T-cell (primary cell): ENCODE measurements at regions not wholly inside any gene's neighbourhood (a gene's known extent, or its start where the extent isn't known, plus 50 kb on each side); places are given as distances from the start of the nearest gene placed in this dataset.

Experiments
- ATAC-seq, 4 experiments: fragments of 200-7000 bp in 3 of 4; fragments of 150-1000 bp in 1 of 4; cut with Tn5 transposase; replicated peaks in 1 of 4; 1 replicate in 3 of 4; 2 replicates in 1 of 4; pipeline ENCODE4 v1.10.0; 2021; ENCODE audit warnings: moderate library complexity in 3 of 4, mild to moderate bottlenecking in 2 of 4, moderate number of reproducible peaks in 1 of 4
- CTCF ChIA-PET, 2 donors: fragments of 300-600 bp; sonication (Branson Sonifier 250); formaldehyde crosslinking; loops; one replicate each; lab custom pipeline; 2022; ENCODE audit warnings: antibody characterized with exemption in 2 of 2; lab: Charles Lee
- POLR2A ChIA-PET, 2 donors: fragments of 300-600 bp; sonication (Branson Sonifier 250); formaldehyde crosslinking; loops; one replicate each; lab custom pipeline; 2022; ENCODE audit warnings: antibody characterized with exemption in 2 of 2; lab: Charles Lee
- DNase-seq, 35 experiments: peaks; one replicate each; pipeline versions ENCODE4 v3.0.0 to v3.0.0-alpha.2; 2013 to 2023
- H3K27ac ChIP-seq: one replicate; pipeline ENCODE4 v1.5.1; 2013; ENCODE audit warnings: low read length
- H3K27me3 ChIP-seq, 2 experiments: replicated peaks in 1 of 2; 1 replicate in 1 of 2; 2 replicates in 1 of 2; pipeline versions ENCODE4 v1.6.1 to v1.7.0; 2013; ENCODE audit warnings: low read length in 1 of 2, mixed read lengths in 1 of 2; ENCODE audit not compliant: control insufficient read depth in 2 of 2, insufficient read depth in 2 of 2; ENCODE audit errors: extremely low read depth in 1 of 2
- H3K36me3 ChIP-seq, 2 donors: 1 replicate in 1 of 2; 2 replicates in 1 of 2; pipeline versions ENCODE4 v1.6.1 to v1.7.0; 2013; ENCODE audit warnings: low read length in 1 of 2; ENCODE audit not compliant: control insufficient read depth in 2 of 2, insufficient read depth in 1 of 2; ENCODE audit errors: extremely low read depth in 1 of 2
- H3K4me1 ChIP-seq, 2 experiments: 1 replicate in 1 of 2; 2 replicates in 1 of 2; pipeline versions ENCODE4 v1.6.1 to v1.7.0; 2013; ENCODE audit warnings: low read length in 2 of 2, mixed read lengths in 1 of 2; ENCODE audit not compliant: insufficient read depth in 2 of 2, control insufficient read depth in 1 of 2; ENCODE audit errors: extremely low read depth in 1 of 2
- H3K4me3 ChIP-seq, 2 donors: 1 replicate in 1 of 2; 2 replicates in 1 of 2; pipeline versions ENCODE4 v1.5.1 to v1.7.0; 2013; ENCODE audit warnings: mild to moderate bottlenecking in 2 of 2, low read length in 1 of 2, moderate library complexity in 1 of 2; ENCODE audit not compliant: control insufficient read depth in 1 of 2; ENCODE audit errors: extremely low read depth in 1 of 2
- H3K9me3 ChIP-seq: 2 replicates; pipeline ENCODE4 v1.7.0; 2013
- H3K27ac Mint-ChIP-seq, 2 donors: one replicate each; pipeline ENCODE4 v1.8.0; 2020 to 2021; ENCODE audit warnings: mild to moderate bottlenecking in 2 of 2, mixed read lengths in 2 of 2
- H3K27me3 Mint-ChIP-seq, 2 donors: one replicate each; pipeline ENCODE4 v1.8.0; 2021 to 2022; ENCODE audit warnings: mixed read lengths in 2 of 2
- H3K36me3 Mint-ChIP-seq: one replicate; pipeline ENCODE4 v1.8.0; 2021; ENCODE audit warnings: mixed read lengths
- H3K4me1 Mint-ChIP-seq, 3 donors: one replicate each; pipeline ENCODE4 v1.8.0; 2020 to 2022; ENCODE audit warnings: mixed read lengths in 3 of 3, mild to moderate bottlenecking in 1 of 3
- H3K4me3 Mint-ChIP-seq, 3 donors: one replicate each; pipeline ENCODE4 v1.8.0; 2020 to 2022; ENCODE audit warnings: mild to moderate bottlenecking in 3 of 3, mixed read lengths in 3 of 3, moderate library complexity in 3 of 3
- H3K9me3 Mint-ChIP-seq, 3 donors: one replicate each; pipeline ENCODE4 v1.8.0; 2020 to 2022; ENCODE audit warnings: mixed read lengths in 3 of 3
- WGBS: methylation state at CpG from one replicate; pipeline ENCODE4 v1.1.5; 2013; ENCODE audit warnings: missing lambda C conversion rate; ENCODE audit not compliant: insufficient coverage; 5-methylcytosine and 5-hydroxymethylcytosine counted together

- Mint-ChIP-seq H3K4me3 (no peak overlapping the region), H3K36me3 (no peaks in the 10 kb centered on the region), H3K27me3 (peaks cover 0 to 5% of the 10 kb centered on the region in 2 donors), H3K27ac (no peak overlapping the region), H3K9me3 (peaks cover 5 to 14% (median 5%) of the 10 kb centered on the region in 3 donors), H3K4me1 (no peaks in the 10 kb centered on the region)
- Histone ChIP-seq H3K4me1 (no peaks in the 10 kb centered on the region), H3K27ac (no peak overlapping the region), H3K4me3 (no peak overlapping the region), H3K27me3 (no peaks in the 10 kb centered on the region), H3K9me3 (no peaks in the 10 kb centered on the region), H3K36me3 (no peaks in the 10 kb centered on the region)
- ATAC-seq: no peak
- no CpG with 5 or more reads among the region's 3 CpGs for WGBS
- DNase-seq: no peak
- CTCF ChIA-PET: no interaction called here
- POLR2A ChIA-PET: no interaction called here
Measured at GRCh38 chr20:12019715-12020114, 102.0 kb downstream of the BTBD3 start.

- no peak overlapping the region for H3K4me3 Mint-ChIP-seq
- no peak for ATAC-seq
Measured at GRCh38 chr20:12020846-12021245, 103.2 kb downstream of the BTBD3 start.

GRCh38 chr20:12022126-12022525 lies 104.4 kb downstream of the BTBD3 start:
- Mint-ChIP-seq H3K27ac (no peak overlapping the region), H3K36me3 (no peaks in the 10 kb centered on the region)

More at GRCh38 chr20:12020846-12021245, 103.2 kb downstream of the BTBD3 start:
- no peak for DNase-seq
- H3K36me3 Mint-ChIP-seq: no peaks in the 10 kb centered on the region
- H3K4me1 Mint-ChIP-seq: no peaks in the 10 kb centered on the region
- ChIA-PET CTCF (no interaction called here), POLR2A (no interaction called here)
- H3K27ac Mint-ChIP-seq: no peak overlapping the region
- 20% methylated on average over 1 of the region's 4 CpGs for WGBS
- H3K36me3 ChIP-seq: no peaks in the 10 kb centered on the region
- H3K27me3 ChIP-seq: no peaks in the 10 kb centered on the region
- H3K27me3 Mint-ChIP-seq: peaks cover 0 to 5% of the 10 kb centered on the region in 2 donors
- no peaks in the 10 kb centered on the region for H3K4me1 ChIP-seq
- no peaks in the 10 kb centered on the region for H3K9me3 ChIP-seq
- H3K9me3 Mint-ChIP-seq: peaks cover 4 to 21% (median 5%) of the 10 kb centered on the region in 3 donors
- no peak overlapping the region for H3K27ac ChIP-seq
- no peak overlapping the region for H3K4me3 ChIP-seq

GRCh38 chr20:12023194-12023795 lies 105.6 kb downstream of the BTBD3 start:
- Histone ChIP-seq H3K4me3 (no peak overlapping the region), H3K27me3 (no peaks in the 10 kb centered on the region), H3K4me1 (no peaks in the 10 kb centered on the region), H3K27ac (no peak overlapping the region), H3K9me3 (no peaks in the 10 kb centered on the region), H3K36me3 (no peaks in the 10 kb centered on the region)
- no peak overlapping the region for H3K27ac Mint-ChIP-seq
- H3K27me3 Mint-ChIP-seq: no peaks in the 10 kb centered on the region
- no peak overlapping the region for H3K4me3 Mint-ChIP-seq
- H3K36me3 Mint-ChIP-seq: no peaks in the 10 kb centered on the region
- ChIA-PET POLR2A (no interaction called here), CTCF (no interaction called here)
- no peaks in the 10 kb centered on the region for H3K4me1 Mint-ChIP-seq
- 67% methylated on average over 2 of the region's 3 CpGs for WGBS
- DNase-seq: no peak
- no peak for ATAC-seq
- H3K9me3 Mint-ChIP-seq: peaks cover 5 to 16% (median 6%) of the 10 kb centered on the region in 3 donors

More at GRCh38 chr20:12022126-12022525, 104.4 kb downstream of the BTBD3 start:
- Histone ChIP-seq H3K4me3 (no peak overlapping the region), H3K27ac (no peak overlapping the region), H3K27me3 (no peaks in the 10 kb centered on the region), H3K9me3 (no peaks in the 10 kb centered on the region), H3K4me1 (no peaks in the 10 kb centered on the region), H3K36me3 (no peaks in the 10 kb centered on the region)
- DNase-seq: no peak
- no CpG with 5 or more reads among the region's 2 CpGs for whole genome bisulfite sequencing
- Mint-ChIP-seq H3K4me3 (no peak overlapping the region), H3K27me3 (peaks cover 0 to 3% of the 10 kb centered on the region in 2 donors), H3K4me1 (no peaks in the 10 kb centered on the region), H3K9me3 (peaks cover 5 to 22% (median 6%) of the 10 kb centered on the region in 3 donors)
- no peak for ATAC-seq
- POLR2A ChIA-PET: no interaction called here
- CTCF ChIA-PET: interaction anchor here in 1 of 2 donors (0.6 kb wide), 1 partner anchor 93 kb away, joined by 4 read pairs; no protein-coding TSS in a partner anchor

- Mint-ChIP-seq H3K27me3 (no peaks in the 10 kb centered on the region), H3K9me3 (peaks cover 5 to 10% (median 5%) of the 10 kb centered on the region in 3 donors), H3K4me3 (no peak overlapping the region), H3K4me1 (no peaks in the 10 kb centered on the region), H3K36me3 (no peaks in the 10 kb centered on the region), H3K27ac (no peak overlapping the region)
- Histone ChIP-seq H3K4me1 (no peaks in the 10 kb centered on the region), H3K4me3 (no peak overlapping the region), H3K36me3 (no peaks in the 10 kb centered on the region), H3K27me3 (no peaks in the 10 kb centered on the region), H3K27ac (no peak overlapping the region), H3K9me3 (no peaks in the 10 kb centered on the region)
- WGBS: no CpG with 5 or more reads among the region's 6 CpGs
- ChIA-PET CTCF (no interaction called here), POLR2A (no interaction called here)
- DNase-seq (no peak), ATAC-seq (no peak)
Measured at GRCh38 chr20:12028771-12029170, 111.1 kb downstream of the BTBD3 start.

- H3K4me3 Mint-ChIP-seq: no peak overlapping the region
- no peak overlapping the region for H3K4me3 ChIP-seq
- no peaks in the 10 kb centered on the region for H3K27me3 Mint-ChIP-seq
- H3K4me1 ChIP-seq: no peaks in the 10 kb centered on the region
- no peaks in the 10 kb centered on the region for H3K36me3 ChIP-seq
- no peak for ATAC-seq
- CTCF ChIA-PET: no interaction called here
- H3K9me3 ChIP-seq: no peaks in the 10 kb centered on the region
- no peak overlapping the region for H3K27ac ChIP-seq
- no peaks in the 10 kb centered on the region for H3K4me1 Mint-ChIP-seq
- H3K36me3 Mint-ChIP-seq: no peaks in the 10 kb centered on the region
- no peak for DNase-seq
- peaks cover 5 to 8% (median 5%) of the 10 kb centered on the region in 3 donors for H3K9me3 Mint-ChIP-seq
- no peaks in the 10 kb centered on the region for H3K27me3 ChIP-seq
- POLR2A ChIA-PET: no interaction called here
- WGBS: 91% methylated on average over 3 of the region's 4 CpGs
- no peak overlapping the region for H3K27ac Mint-ChIP-seq
Measured at GRCh38 chr20:12030470-12030869, 112.8 kb downstream of the BTBD3 start.
